Activated CD8-positive, alpha-beta T cell treated with anti-CD3 and anti-CD28 coated beads, Interleukin-2, amount 10 ng/mL, durations not matched to agents 7 days and 5 days (primary cell): ENCODE measurements at regions not wholly inside any gene's neighbourhood (a gene's known extent, or its start where the extent isn't known, plus 50 kb on each side); places are given as distances from the start of the nearest gene placed in this dataset.

ENCODE experiments used
- ATAC-seq: fragments of 150-1000 bp; cut with Tn5 transposase; one replicate; pipeline ENCODE4 v1.10.0; 2021; ENCODE audit warnings: moderate library complexity
- CTCF ChIA-PET: fragments of 350-600 bp; sonication (Branson Sonifier 250); formaldehyde crosslinking; loops from one replicate; lab custom pipeline; 2021; ENCODE audit warnings: antibody characterized with exemption; lab: Charles Lee
- POLR2A ChIA-PET: fragments of 350-600 bp; sonication (Branson Sonifier 250); formaldehyde crosslinking; loops from one replicate; lab custom pipeline; 2021; ENCODE audit warnings: antibody characterized with exemption; lab: Charles Lee
- DNase-seq: peaks from one replicate; pipeline ENCODE4 v3.0.0-alpha.2; 2020
- H3K27ac Mint-ChIP-seq: one replicate; pipeline ENCODE4 v1.8.0; 2021; ENCODE audit warnings: mild to moderate bottlenecking, mixed read lengths
- H3K27me3 Mint-ChIP-seq: one replicate; pipeline ENCODE4 v1.8.0; 2021; ENCODE audit warnings: low read depth, mixed read lengths
- H3K36me3 Mint-ChIP-seq: one replicate; pipeline ENCODE4 v1.8.0; 2021; ENCODE audit warnings: low read depth, mixed read lengths
- H3K4me1 Mint-ChIP-seq: one replicate; pipeline ENCODE4 v1.8.0; 2021; ENCODE audit warnings: low read depth, mixed read lengths
- H3K4me3 Mint-ChIP-seq: one replicate; pipeline ENCODE4 v1.8.0; 2021; ENCODE audit warnings: mild to moderate bottlenecking, mixed read lengths
- H3K9me3 Mint-ChIP-seq: one replicate; pipeline ENCODE4 v1.8.0; 2022; ENCODE audit warnings: mixed read lengths; ENCODE audit not compliant: insufficient read depth

- Mint-ChIP-seq H3K9me3 (no peaks in the 10 kb centered on the region), H3K27ac (no peak overlapping the region), H3K36me3 (no peaks in the 10 kb centered on the region), H3K27me3 (no peaks in the 10 kb centered on the region), H3K4me3 (no peak overlapping the region), H3K4me1 (no peaks in the 10 kb centered on the region)
- CTCF ChIA-PET = no interaction called here
- no peak for DNase-seq
- ATAC-seq = no peak
- POLR2A ChIA-PET = no interaction called here
Measured at GRCh38 chr4:22052076-22052475, 103.5 kb upstream of the KCNIP4 start.

DNA sequence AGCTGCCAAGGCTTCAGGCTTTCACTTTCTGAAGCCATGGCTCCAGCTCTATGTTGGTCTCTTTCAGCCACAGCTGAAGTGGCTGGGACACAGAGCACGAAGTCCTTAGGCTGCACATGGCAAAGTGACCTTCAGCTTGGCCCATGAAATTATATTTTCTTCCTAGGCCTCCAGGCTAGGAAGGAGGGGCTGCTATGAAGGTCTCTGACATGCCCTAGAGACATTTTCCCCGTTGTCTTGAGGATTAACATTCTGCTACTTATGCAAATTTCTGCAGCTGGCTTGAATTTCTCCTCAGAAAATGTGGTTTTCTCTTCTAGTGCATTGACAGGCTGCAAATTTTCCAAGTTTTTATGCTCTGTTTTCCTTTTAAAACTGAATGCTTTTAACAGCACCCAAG, 99.8 kb upstream of the KCNIP4 start:
- Mint-ChIP-seq H3K27me3 (no peaks in the 10 kb centered on the region), H3K36me3 (no peaks in the 10 kb centered on the region), H3K4me1 (no peaks in the 10 kb centered on the region), H3K9me3 (no peaks in the 10 kb centered on the region), H3K4me3 (no peak overlapping the region), H3K27ac (no peak overlapping the region)
- ChIA-PET CTCF (no interaction called here), POLR2A (no interaction called here)
- no peak for ATAC-seq
- no peak for DNase-seq

DNA sequence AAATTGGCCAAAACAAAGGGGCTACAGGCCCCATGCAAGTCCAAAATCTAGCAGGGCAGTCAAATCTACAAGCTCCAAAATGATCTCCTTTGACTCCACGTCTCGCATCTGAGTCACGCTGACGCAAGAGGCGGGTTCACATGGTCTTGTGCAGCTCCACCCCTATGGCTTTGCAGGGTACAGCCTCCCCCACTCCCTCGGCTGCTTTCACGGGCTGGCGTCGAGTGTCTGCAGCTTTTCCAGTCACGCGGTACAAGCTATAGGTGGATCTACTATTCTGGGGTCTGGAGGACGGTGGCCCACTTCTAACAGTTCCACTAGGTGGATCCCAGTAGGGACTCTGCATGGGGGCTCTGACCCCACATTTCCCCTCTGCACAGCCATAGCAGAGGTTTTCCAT, 99.2 kb upstream of the KCNIP4 start:
- DNase-seq = no peak
- POLR2A ChIA-PET = no interaction called here
- CTCF ChIA-PET = no interaction called here
- Mint-ChIP-seq H3K4me1 (no peaks in the 10 kb centered on the region), H3K4me3 (no peak overlapping the region), H3K27ac (no peak overlapping the region), H3K9me3 (no peaks in the 10 kb centered on the region), H3K27me3 (no peaks in the 10 kb centered on the region), H3K36me3 (no peaks in the 10 kb centered on the region)
- no peak for ATAC-seq

DNA sequence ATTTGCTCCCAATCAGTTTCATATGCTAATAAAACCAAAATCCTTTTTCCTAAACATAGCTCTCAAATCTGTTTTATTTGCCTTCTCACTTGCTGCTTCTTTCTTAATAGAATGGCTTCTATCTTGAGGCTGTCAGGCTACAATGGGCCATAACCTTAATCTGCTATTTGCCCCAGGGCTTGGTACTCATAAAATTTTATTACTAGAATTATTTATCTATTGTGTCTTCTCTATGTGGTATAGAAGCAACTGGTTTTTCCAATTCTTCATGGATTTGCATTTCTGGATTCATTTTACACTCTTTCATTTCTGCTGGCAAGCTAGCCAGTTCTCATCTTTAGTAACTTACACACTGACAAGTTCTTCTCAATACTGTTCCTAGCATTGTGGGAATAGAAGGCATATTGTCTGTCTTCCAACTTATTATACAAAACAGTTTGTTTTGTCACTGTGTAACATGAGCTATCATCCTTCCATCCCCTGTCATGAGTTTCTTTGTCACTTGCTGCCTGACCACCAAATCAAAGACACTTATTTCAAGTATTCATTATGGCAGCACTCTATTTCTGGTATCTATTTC, 96.6 kb upstream of the KCNIP4 start:
- CTCF ChIA-PET = no interaction called here
- Mint-ChIP-seq H3K36me3 (no peaks in the 10 kb centered on the region), H3K4me3 (no peak overlapping the region), H3K4me1 (no peaks in the 10 kb centered on the region), H3K9me3 (no peaks in the 10 kb centered on the region), H3K27me3 (no peaks in the 10 kb centered on the region), H3K27ac (no peak overlapping the region)
- DNase-seq (no peak), ATAC-seq (no peak)
- POLR2A ChIA-PET = no interaction called here

GRCh38 chr4:22031423-22031822, 82.9 kb upstream of the KCNIP4 start:
- peaks cover 5% of the 10 kb centered on the region for H3K9me3 Mint-ChIP-seq
- ChIA-PET POLR2A (no interaction called here), CTCF (no interaction called here)
- ATAC-seq = no peak
- H3K4me3 Mint-ChIP-seq = no peak overlapping the region
- no peaks in the 10 kb centered on the region for H3K4me1 Mint-ChIP-seq
- H3K36me3 Mint-ChIP-seq = no peaks in the 10 kb centered on the region
- DNase-seq = no peak
- H3K27ac Mint-ChIP-seq = no peak overlapping the region
- H3K27me3 Mint-ChIP-seq = no peaks in the 10 kb centered on the region

GRCh38 chr4:22030881-22031280, 82.3 kb upstream of the KCNIP4 start:
- ChIA-PET CTCF (no interaction called here), POLR2A (no interaction called here)
- no peak for DNase-seq
- Mint-ChIP-seq H3K9me3 (peaks cover 10% of the 10 kb centered on the region), H3K4me1 (no peaks in the 10 kb centered on the region), H3K27me3 (no peaks in the 10 kb centered on the region), H3K36me3 (no peaks in the 10 kb centered on the region), H3K4me3 (no peak overlapping the region), H3K27ac (no peak overlapping the region)
- ATAC-seq = no peak

DNA sequence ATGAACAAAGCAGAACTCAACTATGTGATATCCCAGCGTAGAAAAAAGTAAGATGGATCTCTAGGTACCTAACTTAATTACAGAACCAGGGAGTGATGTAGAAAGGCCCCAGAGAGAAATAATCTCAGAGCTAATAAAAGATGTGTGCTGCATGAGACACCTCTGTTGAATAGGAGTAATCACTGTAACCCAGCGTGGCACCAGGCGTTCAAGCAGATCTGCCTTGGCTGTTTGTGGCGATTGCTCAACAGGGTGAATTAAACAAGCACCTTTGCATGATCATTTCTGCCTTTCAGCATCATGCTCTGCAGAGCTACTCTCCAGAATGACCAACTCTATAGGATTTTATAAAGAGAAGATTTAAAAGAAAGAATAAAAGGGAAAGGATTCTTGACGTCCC, 81.7 kb upstream of the KCNIP4 start:
- POLR2A ChIA-PET = no interaction called here
- DNase-seq = no peak
- Mint-ChIP-seq H3K27me3 (no peaks in the 10 kb centered on the region), H3K4me1 (no peaks in the 10 kb centered on the region), H3K9me3 (peaks cover 10% of the 10 kb centered on the region), H3K27ac (no peak overlapping the region), H3K36me3 (no peaks in the 10 kb centered on the region), H3K4me3 (no peak overlapping the region)
- ATAC-seq = no peak
- CTCF ChIA-PET = no interaction called here

- Mint-ChIP-seq H3K27ac (no peak overlapping the region), H3K9me3 (peaks cover 10% of the 10 kb centered on the region), H3K27me3 (no peaks in the 10 kb centered on the region), H3K36me3 (no peaks in the 10 kb centered on the region), H3K4me3 (no peak overlapping the region), H3K4me1 (no peaks in the 10 kb centered on the region)
- DNase-seq (no peak), ATAC-seq (no peak)
- ChIA-PET CTCF (no interaction called here), POLR2A (no interaction called here)
Measured at GRCh38 chr4:22029803-22030202, 81.2 kb upstream of the KCNIP4 start.

DNA sequence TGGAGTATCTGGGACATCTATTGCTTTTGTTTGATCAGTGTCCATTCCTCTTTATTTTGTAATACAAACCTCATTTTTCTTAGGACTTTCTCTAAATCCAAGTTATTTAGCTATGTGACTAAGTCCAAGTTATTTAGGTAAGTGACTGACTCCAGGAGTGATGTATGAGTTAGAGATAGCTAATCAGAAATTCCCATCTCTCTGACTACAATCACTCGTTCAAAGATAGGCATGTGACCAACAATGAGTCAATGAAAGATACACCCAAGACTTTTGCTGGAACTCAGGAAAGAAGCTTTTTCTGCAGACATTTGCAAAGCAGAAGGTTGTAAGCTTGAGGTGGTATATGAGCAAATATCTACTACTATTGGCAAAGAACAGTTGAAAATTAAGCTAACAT, 72.5 kb upstream of the KCNIP4 start:
- H3K9me3 Mint-ChIP-seq = peaks cover 2% of the 10 kb centered on the region
- H3K27ac Mint-ChIP-seq = no peak overlapping the region
- no peaks in the 10 kb centered on the region for H3K4me1 Mint-ChIP-seq
- no peaks in the 10 kb centered on the region for H3K27me3 Mint-ChIP-seq
- no peak for DNase-seq
- ChIA-PET POLR2A (no interaction called here), CTCF (no interaction called here)
- no peak overlapping the region for H3K4me3 Mint-ChIP-seq
- H3K36me3 Mint-ChIP-seq = no peaks in the 10 kb centered on the region
- ATAC-seq = no peak

DNA sequence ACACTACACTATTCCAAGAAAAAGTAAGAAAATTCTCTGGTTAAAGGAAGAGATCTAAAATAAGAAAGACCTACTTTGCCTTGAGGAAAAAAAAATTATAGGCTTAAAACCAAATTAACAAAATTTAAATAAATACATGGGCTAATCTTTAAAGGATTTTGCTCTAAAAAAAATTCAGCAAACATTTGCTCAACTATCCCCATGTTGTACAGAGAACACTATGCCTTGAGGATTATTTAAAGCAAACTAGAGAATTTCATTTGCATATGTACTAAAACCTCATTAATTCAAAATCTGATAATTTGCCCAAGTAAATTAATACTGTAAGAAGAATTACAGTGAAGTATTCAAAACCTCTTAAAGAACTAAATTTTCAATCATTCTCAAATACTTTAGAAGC, 71.6 kb upstream of the KCNIP4 start:
- no peak overlapping the region for H3K27ac Mint-ChIP-seq
- CTCF ChIA-PET = no interaction called here
- no peaks in the 10 kb centered on the region for H3K27me3 Mint-ChIP-seq
- no peaks in the 10 kb centered on the region for H3K9me3 Mint-ChIP-seq
- ATAC-seq (no peak), DNase-seq (no peak)
- POLR2A ChIA-PET = no interaction called here
- no peaks in the 10 kb centered on the region for H3K4me1 Mint-ChIP-seq
- H3K36me3 Mint-ChIP-seq = no peaks in the 10 kb centered on the region
- no peak overlapping the region for H3K4me3 Mint-ChIP-seq

- POLR2A ChIA-PET = no interaction called here
Measured at GRCh38 chr4:22019676-22020075, 71.1 kb upstream of the KCNIP4 start.

DNA sequence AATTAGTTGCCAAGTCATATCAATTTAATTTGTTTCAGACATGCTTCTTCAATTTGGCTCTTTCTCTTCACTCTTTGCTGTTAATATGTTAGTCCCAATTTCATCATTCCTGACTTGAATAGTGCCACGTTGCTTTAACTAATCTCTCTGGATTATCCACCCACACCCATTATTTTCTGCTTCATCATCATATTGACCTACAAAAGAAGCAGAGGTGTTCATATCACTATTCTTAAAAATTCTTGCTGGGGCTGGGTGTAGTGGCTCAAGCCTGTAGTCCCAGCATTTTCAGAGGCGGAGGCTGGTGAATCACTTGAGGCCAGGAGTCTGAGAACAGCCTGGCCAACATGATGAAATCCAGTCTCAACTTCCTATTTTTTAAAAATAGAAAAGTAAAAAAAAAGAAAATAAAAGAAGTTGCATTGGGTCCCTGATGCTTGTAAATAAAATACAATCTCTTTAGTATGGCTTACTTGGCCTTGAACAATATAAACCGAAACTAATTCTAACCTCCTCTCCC, 65.7 kb upstream of the KCNIP4 start:
- CTCF ChIA-PET = no interaction called here

More at GRCh38 chr4:22019676-22020075, 71.1 kb upstream of the KCNIP4 start:
- CTCF ChIA-PET = no interaction called here
- Mint-ChIP-seq H3K36me3 (no peaks in the 10 kb centered on the region), H3K4me3 (no peak overlapping the region), H3K9me3 (no peaks in the 10 kb centered on the region), H3K4me1 (no peaks in the 10 kb centered on the region), H3K27ac (no peak overlapping the region), H3K27me3 (no peaks in the 10 kb centered on the region)
- ATAC-seq (no peak), DNase-seq (no peak)

GRCh38 chr4:22003878-22004277, 55.3 kb upstream of the KCNIP4 start:
- Mint-ChIP-seq H3K4me1 (no peaks in the 10 kb centered on the region), H3K4me3 (no peak overlapping the region), H3K9me3 (no peaks in the 10 kb centered on the region), H3K27ac (no peak overlapping the region), H3K27me3 (no peaks in the 10 kb centered on the region), H3K36me3 (no peaks in the 10 kb centered on the region)
- CTCF ChIA-PET = no interaction called here
- ATAC-seq = no peak
- no peak for DNase-seq
- POLR2A ChIA-PET = no interaction called here

More for the DNA sequence above, 65.7 kb upstream of the KCNIP4 start:
- Mint-ChIP-seq H3K36me3 (no peaks in the 10 kb centered on the region), H3K27me3 (no peaks in the 10 kb centered on the region), H3K27ac (no peak overlapping the region), H3K4me3 (no peak overlapping the region), H3K4me1 (no peaks in the 10 kb centered on the region), H3K9me3 (no peaks in the 10 kb centered on the region)
- DNase-seq (no peak), ATAC-seq (no peak)
- POLR2A ChIA-PET = no interaction called here
